IPS-NIHi11 (cell line): ENCODE measurements at regions not wholly inside any gene's neighbourhood (a gene's known extent, or its start where the extent isn't known, plus 50 kb on each side); places are given as distances from the start of the nearest gene placed in this dataset.

Experiments
- DNase-seq: peaks from one replicate; pipeline ENCODE4 v3.0.0; 2012; ENCODE audit warnings: mixed read lengths, low spot score

GRCh38 chr20:39829256-39829655 lies 859.8 kb downstream of the MAFB start:
- peak; percentile 40 for DNase-seq

- DNase-seq: no peak
Observed at GRCh38 chr20:39825950-39826349, 863.1 kb downstream of the MAFB start.

GRCh38 chr20:39825524-39825923 lies 863.4 kb downstream of the DHX35 start:
- DNase-seq: no peak

- no peak for DNase-seq
Observed at GRCh38 chr20:39823224-39823623, 861.1 kb downstream of the DHX35 start.

GRCh38 chr20:39822667-39823066 lies 860.5 kb downstream of the DHX35 start:
- no peak for DNase-seq

GRCh38 chr20:39813190-39813829 lies 851.2 kb downstream of the DHX35 start:
- DNase-seq: no peak

- no peak for DNase-seq
Observed at GRCh38 chr20:39812116-39812515, 850.0 kb downstream of the DHX35 start.

- no peak for DNase-seq
Observed at GRCh38 chr20:39810309-39810708, 848.2 kb downstream of the DHX35 start.

- DNase-seq: no peak
Observed at GRCh38 chr20:39808613-39809012, 846.5 kb downstream of the DHX35 start.

- DNase-seq: no peak
Observed at GRCh38 chr20:39800548-39800947, 838.4 kb downstream of the DHX35 start.

GRCh38 chr20:39800111-39800510 lies 838.0 kb downstream of the DHX35 start:
- DNase-seq: no peak

GRCh38 chr20:39799366-39799965 lies 837.3 kb downstream of the DHX35 start:
- DNase-seq: no peak

GRCh38 chr20:39795401-39796272 lies 833.5 kb downstream of the DHX35 start:
- DNase-seq: no peak

- DNase-seq: no peak
Observed at GRCh38 chr20:39792334-39792733, 830.2 kb downstream of the DHX35 start.

- no peak for DNase-seq
Observed at GRCh38 chr20:39789411-39789810, 827.3 kb downstream of the DHX35 start.

- DNase-seq: no peak
Observed at GRCh38 chr20:39785252-39785917, 823.2 kb downstream of the DHX35 start.

GRCh38 chr20:39784693-39785092 lies 822.5 kb downstream of the DHX35 start:
- DNase-seq: no peak

- no peak for DNase-seq
Observed at GRCh38 chr20:39778847-39779604, 816.9 kb downstream of the DHX35 start.

- DNase-seq: no peak
Observed at GRCh38 chr20:39778431-39778830, 816.3 kb downstream of the DHX35 start.

GRCh38 chr20:39777610-39778009 lies 815.5 kb downstream of the DHX35 start:
- no peak for DNase-seq

- DNase-seq: no peak
Observed at GRCh38 chr20:39775110-39775509, 813.0 kb downstream of the DHX35 start.
